HL-60 (cell line): ENCODE measurements at regions not wholly inside any gene's neighbourhood (a gene's known extent, or its start where the extent isn't known, plus 50 kb on each side); places are given as distances from the start of the nearest gene placed in this dataset.

Experiments
- CTCF ChIP-seq: IDR thresholded peaks from one replicate; pipeline ENCODE4 v1.5.1; 2011; ENCODE audit warnings: low read length, control low read depth, inconsistent platforms; ENCODE audit not compliant: insufficient read depth
- POLR2AphosphoS5 ChIP-seq: IDR thresholded peaks from 2 replicates; pipeline ENCODE4 v1.6.1; 2012; ENCODE audit warnings: low read depth

- TF ChIP-seq CTCF (no peak), POLR2AphosphoS5 (no peak)
These were observed 269.0 kb downstream of the GADD45G start for GRCh38 chr9:89873801-89874200.
